Thyroid gland (tissue), 4 donors: ENCODE measurements at regions not wholly inside any gene's neighbourhood (a gene's known extent, or its start where the extent isn't known, plus 50 kb on each side); places are given as distances from the start of the nearest gene placed in this dataset.

Experiments
- DNase-seq, 2 donors: peaks; one replicate each; pipeline ENCODE4 v3.0.0-alpha.2; 2019
- H3K27ac ChIP-seq, 3 donors: fragments of 200-600 bp; sonication (generic); 1 replicate in 2 of 3; 2 replicates in 1 of 3; pipeline ENCODE4 v1.5.1; 2016 to 2019; ENCODE audit warnings: mild to moderate bottlenecking in 1 of 3, moderate library complexity in 1 of 3
- H3K27me3 ChIP-seq: fragments of 200-600 bp; sonication (generic); one replicate; pipeline ENCODE4 v1.5.1; 2019
- H3K36me3 ChIP-seq, 2 donors: fragments of 200-600 bp; sonication (generic); one replicate each; pipeline ENCODE4 v1.5.1; 2016 to 2019
- H3K4me1 ChIP-seq, 2 donors: fragments of 200-600 bp; sonication (generic); one replicate each; pipeline ENCODE4 v1.5.1; 2017 to 2019
- H3K4me3 ChIP-seq, 3 donors: fragments of 200-600 bp; sonication (generic); replicated peaks in 1 of 3; 1 replicate in 2 of 3; 2 replicates in 1 of 3; pipeline ENCODE4 v1.5.1; 2016; ENCODE audit warnings: mild to moderate bottlenecking in 1 of 3
- H3K9me3 ChIP-seq: fragments of 200-600 bp; sonication (generic); one replicate; pipeline ENCODE4 v1.5.1; 2017
- CTCF ChIP-seq, 6 experiments: fragments of 200-600 bp in 3 of 6; fragments of 450-650 bp in 3 of 6; sonication (generic) in 3 of 6; IDR thresholded peaks; one replicate each; pipeline ENCODE4 v1.5.1; 2016 to 2019; ENCODE audit warnings: antibody characterized with exemption in 6 of 6, mild to moderate bottlenecking in 2 of 6, inconsistent platforms in 1 of 6, moderate library complexity in 1 of 6
- POLR2A ChIP-seq, 2 donors: fragments of 450-650 bp; IDR thresholded peaks; one replicate each; pipeline ENCODE4 v1.6.1; 2017; ENCODE audit warnings: antibody characterized with exemption in 2 of 2, mild to moderate bottlenecking in 2 of 2, moderate library complexity in 1 of 2
- WGBS, 2 donors: methylation state at CpG; one replicate each; pipeline ENCODE4 v1.1.5; 2017; 5-methylcytosine and 5-hydroxymethylcytosine counted together
- intact Hi-C: fragments of 100-400 bp; cut with DNase I; formaldehyde crosslinking; loops from one replicate; pipeline ENCODE4 v1.15.1; 2023

GRCh38 chr1:72521659-72522058 is 239.3 kb upstream of the NEGR1 start:
- H3K27me3 ChIP-seq, result no peaks in the 10 kb centered on the region
- DNase-seq, result no peak
- no peak overlapping the region for H3K27ac ChIP-seq
- no peak for TF ChIP-seq POLR2A (IDR thresholded peaks at IDR 0.05)
- TF ChIP-seq CTCF (IDR thresholded peaks at IDR 0.05), result no peak
- 85 to 89% methylated on average over 2 of the region's 2 CpGs for WGBS, 2 donors
- no peaks in the 10 kb centered on the region for H3K9me3 ChIP-seq
- intact Hi-C loops, result no loop called here
- no peak overlapping the region for H3K4me3 ChIP-seq
- no peaks in the 10 kb centered on the region for H3K36me3 ChIP-seq
- H3K4me1 ChIP-seq, result no peaks in the 10 kb centered on the region

- no peak overlapping the region for H3K27ac ChIP-seq
- DNase-seq, result no peak
- no peak overlapping the region for H3K4me3 ChIP-seq
- H3K4me1 ChIP-seq, result no peaks in the 10 kb centered on the region
- intact Hi-C loops, result no loop called here
- no peak for TF ChIP-seq POLR2A (IDR thresholded peaks at IDR 0.05)
- no peaks in the 10 kb centered on the region for H3K9me3 ChIP-seq
- no peaks in the 10 kb centered on the region for H3K36me3 ChIP-seq
- WGBS, 2 donors, result 79 to 92% methylated on average over 2 of the region's 2 CpGs
- H3K27me3 ChIP-seq, result no peaks in the 10 kb centered on the region
Observed at GRCh38 chr1:72516826-72517225, 234.5 kb upstream of the NEGR1 start.

GRCh38 chr1:72516264-72516663 is 233.9 kb upstream of the NEGR1 start:
- intact Hi-C loops, result no loop called here
- Histone ChIP-seq H3K36me3 (no peaks in the 10 kb centered on the region), H3K27ac (no peak overlapping the region), H3K27me3 (no peaks in the 10 kb centered on the region), H3K4me3 (no peak overlapping the region), H3K9me3 (no peaks in the 10 kb centered on the region), H3K4me1 (no peaks in the 10 kb centered on the region)
- 91 to 93% methylated on average over 4 of the region's 4 CpGs for WGBS, 2 donors
- TF ChIP-seq POLR2A (IDR thresholded peaks at IDR 0.05), result no peak
- no peak for TF ChIP-seq CTCF (IDR thresholded peaks at IDR 0.05)
- no peak for DNase-seq

- H3K27me3 ChIP-seq, result no peaks in the 10 kb centered on the region
- intact Hi-C loops, result no loop called here
- H3K4me3 ChIP-seq, result no peak overlapping the region
- H3K4me1 ChIP-seq, result no peaks in the 10 kb centered on the region
- no peak for TF ChIP-seq CTCF (IDR thresholded peaks at IDR 0.05)
- no peak for TF ChIP-seq POLR2A (IDR thresholded peaks at IDR 0.05)
- H3K27ac ChIP-seq, result no peak overlapping the region
- WGBS, 2 donors, result 67 to 81% methylated on average over 5 of the region's 5 CpGs
- DNase-seq, result no peak
- no peaks in the 10 kb centered on the region for H3K9me3 ChIP-seq
- H3K36me3 ChIP-seq, result no peaks in the 10 kb centered on the region
Observed at GRCh38 chr1:72498371-72498770, 216.0 kb upstream of the NEGR1 start.

GRCh38 chr1:72489801-72490200 is 207.5 kb upstream of the NEGR1 start:
- H3K27ac ChIP-seq, result no peak overlapping the region
- H3K27me3 ChIP-seq, result no peaks in the 10 kb centered on the region
- H3K9me3 ChIP-seq, result no peaks in the 10 kb centered on the region
- DNase-seq, result no peak
- TF ChIP-seq CTCF (IDR thresholded peaks at IDR 0.05) (no peak), POLR2A (IDR thresholded peaks at IDR 0.05) (no peak)
- H3K4me3 ChIP-seq, result no peak overlapping the region
- no peaks in the 10 kb centered on the region for H3K36me3 ChIP-seq
- intact Hi-C loops, result no loop called here
- no peaks in the 10 kb centered on the region for H3K4me1 ChIP-seq

GRCh38 chr1:72485801-72486200 is 203.5 kb upstream of the NEGR1 start:
- no peak overlapping the region for H3K27ac ChIP-seq
- 45 to 59% methylated on average over 1 of the region's 1 CpG for WGBS, 2 donors
- intact Hi-C loops, result no loop called here
- no peak for TF ChIP-seq CTCF (IDR thresholded peaks at IDR 0.05)
- TF ChIP-seq POLR2A (IDR thresholded peaks at IDR 0.05), result no peak
- DNase-seq, result no peak
- H3K36me3 ChIP-seq, result no peaks in the 10 kb centered on the region
- H3K4me3 ChIP-seq, result no peak overlapping the region
- no peaks in the 10 kb centered on the region for H3K27me3 ChIP-seq
- no peaks in the 10 kb centered on the region for H3K9me3 ChIP-seq
- no peaks in the 10 kb centered on the region for H3K4me1 ChIP-seq
